Ovary (tissue), 3 donors: ENCODE measurements at regions not wholly inside any gene's neighbourhood (a gene's known extent, or its start where the extent isn't known, plus 50 kb on each side); places are given as distances from the start of the nearest gene placed in this dataset.

Experiments used
- EP300 ChIP-seq: sonication (generic); formaldehyde crosslinking; IDR thresholded peaks from one replicate; pipeline ENCODE4 v1.6.1; 2017; ENCODE audit warnings: antibody characterized with exemption
- TF ChIP-seq, protein P1 (sequence below), 3 donors: fragments of 450-650 bp in 2 of 3; fragments of 200-600 bp in 1 of 3; IDR thresholded peaks; one replicate each; pipeline versions ENCODE4 v1.5.1 to v1.8.0; 2016 to 2022; ENCODE audit warnings: antibody characterized with exemption in 3 of 3, mild to moderate bottlenecking in 1 of 3
- donor health status: DM: no; HTN: no; CAD: no.

- TF ChIP-seq, protein P1, sequence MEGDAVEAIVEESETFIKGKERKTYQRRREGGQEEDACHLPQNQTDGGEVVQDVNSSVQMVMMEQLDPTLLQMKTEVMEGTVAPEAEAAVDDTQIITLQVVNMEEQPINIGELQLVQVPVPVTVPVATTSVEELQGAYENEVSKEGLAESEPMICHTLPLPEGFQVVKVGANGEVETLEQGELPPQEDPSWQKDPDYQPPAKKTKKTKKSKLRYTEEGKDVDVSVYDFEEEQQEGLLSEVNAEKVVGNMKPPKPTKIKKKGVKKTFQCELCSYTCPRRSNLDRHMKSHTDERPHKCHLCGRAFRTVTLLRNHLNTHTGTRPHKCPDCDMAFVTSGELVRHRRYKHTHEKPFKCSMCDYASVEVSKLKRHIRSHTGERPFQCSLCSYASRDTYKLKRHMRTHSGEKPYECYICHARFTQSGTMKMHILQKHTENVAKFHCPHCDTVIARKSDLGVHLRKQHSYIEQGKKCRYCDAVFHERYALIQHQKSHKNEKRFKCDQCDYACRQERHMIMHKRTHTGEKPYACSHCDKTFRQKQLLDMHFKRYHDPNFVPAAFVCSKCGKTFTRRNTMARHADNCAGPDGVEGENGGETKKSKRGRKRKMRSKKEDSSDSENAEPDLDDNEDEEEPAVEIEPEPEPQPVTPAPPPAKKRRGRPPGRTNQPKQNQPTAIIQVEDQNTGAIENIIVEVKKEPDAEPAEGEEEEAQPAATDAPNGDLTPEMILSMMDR (IDR thresholded peaks at IDR 0.05), result no peak
- TF ChIP-seq EP300, result no peak
Observed at GRCh38 chr11:29318134-29318845, 698.5 kb downstream of the KCNA4 start.
